CD4-positive, alpha-beta T cell (primary cell): ENCODE measurements at regions not wholly inside any gene's neighbourhood (a gene's known extent, or its start where the extent isn't known, plus 50 kb on each side); places are given as distances from the start of the nearest gene placed in this dataset.

Source experiments
- ATAC-seq: fragments of 200-7000 bp; cut with Tn5 transposase; one replicate; pipeline ENCODE4 v1.10.0; 2022; ENCODE audit warnings: mild to moderate bottlenecking; ENCODE audit not compliant: poor library complexity
- CTCF ChIA-PET: fragments of 350-600 bp; sonication (Branson Sonifier 250); formaldehyde crosslinking; loops from one replicate; lab custom pipeline; 2021; ENCODE audit warnings: antibody characterized with exemption, inconsistent platforms; lab: Charles Lee
- POLR2A ChIA-PET: fragments of 350-600 bp; sonication (Branson Sonifier 250); formaldehyde crosslinking; loops from one replicate; lab custom pipeline; 2021; ENCODE audit warnings: antibody characterized with exemption, inconsistent platforms; lab: Charles Lee
- DNase-seq, 14 experiments: peaks; one replicate each; pipeline ENCODE4 v3.0.0-alpha.2; 2013 to 2020; ENCODE audit warnings: mixed read lengths in 2 of 14
- H3K27ac ChIP-seq, 2 donors: one replicate each; pipeline versions ENCODE4 v1.5.1 to v1.7.0; 2013; ENCODE audit warnings: low read length in 2 of 2, low read depth in 1 of 2, mild to moderate bottlenecking in 1 of 2
- H3K27me3 ChIP-seq, 2 experiments: 1 replicate in 1 of 2; 2 replicates in 1 of 2; pipeline versions ENCODE4 v1.6.1 to v1.7.0; 2013; ENCODE audit warnings: low read length in 2 of 2, control low read depth in 1 of 2, mild to moderate bottlenecking in 1 of 2, moderate library complexity in 1 of 2; ENCODE audit not compliant: insufficient read depth in 2 of 2, control insufficient read depth in 1 of 2
- H3K36me3 ChIP-seq: one replicate; pipeline ENCODE4 v1.6.1; 2013; ENCODE audit warnings: low read length, control low read depth; ENCODE audit not compliant: insufficient read depth
- H3K4me1 ChIP-seq: one replicate; pipeline ENCODE4 v1.6.1; 2013; ENCODE audit warnings: low read length, control low read depth; ENCODE audit not compliant: insufficient read depth
- H3K4me3 ChIP-seq: one replicate; pipeline ENCODE4 v1.5.1; 2013; ENCODE audit warnings: mild to moderate bottlenecking, low read length, moderate library complexity
- H3K9me3 ChIP-seq, 2 experiments: 1 replicate in 1 of 2; 2 replicates in 1 of 2; pipeline versions ENCODE4 v1.6.1 to v1.7.0; 2013; ENCODE audit warnings: low read length in 2 of 2, mild to moderate bottlenecking in 2 of 2, control low read depth in 1 of 2, moderate library complexity in 1 of 2; ENCODE audit not compliant: control insufficient read depth in 1 of 2, insufficient read depth in 1 of 2
- H3K27ac Mint-ChIP-seq: one replicate; pipeline ENCODE4 v1.8.0; 2020; ENCODE audit warnings: mixed read lengths
- H3K27me3 Mint-ChIP-seq: one replicate; pipeline ENCODE4 v1.8.0; 2021; ENCODE audit warnings: mixed read lengths
- H3K36me3 Mint-ChIP-seq: one replicate; pipeline ENCODE4 v1.8.0; 2021; ENCODE audit warnings: low read depth, mixed read lengths
- H3K4me1 Mint-ChIP-seq: one replicate; pipeline ENCODE4 v1.8.0; 2021; ENCODE audit warnings: low read depth, mixed read lengths
- H3K4me3 Mint-ChIP-seq: one replicate; pipeline ENCODE4 v1.8.0; 2020; ENCODE audit warnings: mild to moderate bottlenecking, mixed read lengths
- H3K9me3 Mint-ChIP-seq: one replicate; pipeline ENCODE4 v1.8.0; 2020; ENCODE audit warnings: mixed read lengths
- CTCF ChIP-seq: fragments of 200-600 bp; IDR thresholded peaks from one replicate; pipeline ENCODE4 v1.8.0; 2022; ENCODE audit warnings: antibody characterized with exemption, mild to moderate bottlenecking
- intact Hi-C, 2 experiments: fragments of 100-400 bp; cut with DNase I in 1 of 2; cut with micrococcal nuclease in 1 of 2; formaldehyde crosslinking; loops; one replicate each; pipeline versions ENCODE4 v1.15.1 to v1.9.0; 2023 to 2025; cut with DNase I, micrococcal nuclease

- H3K4me3 Mint-ChIP-seq = no peak overlapping the region
- H3K27ac Mint-ChIP-seq = no peak overlapping the region
- H3K27ac ChIP-seq = no peak overlapping the region
- no peaks in the 10 kb centered on the region for H3K27me3 Mint-ChIP-seq
- H3K4me3 ChIP-seq = no peak overlapping the region
- ATAC-seq = no peak
- TF ChIP-seq CTCF = no peak
- H3K4me1 ChIP-seq = no peaks in the 10 kb centered on the region
- no peaks in the 10 kb centered on the region for H3K27me3 ChIP-seq
- no peaks in the 10 kb centered on the region for H3K9me3 ChIP-seq
- no peaks in the 10 kb centered on the region for H3K9me3 Mint-ChIP-seq
- ChIA-PET CTCF (no interaction called here), POLR2A (no interaction called here)
- H3K36me3 ChIP-seq = no peaks in the 10 kb centered on the region
- H3K36me3 Mint-ChIP-seq = no peaks in the 10 kb centered on the region
- intact Hi-C loops = no loop called here
- H3K4me1 Mint-ChIP-seq = no peaks in the 10 kb centered on the region
- DNase-seq = no peak
These were observed 1619.6 kb upstream of the LRRTM3 start for GRCh38 chr10:65306201-65306600.

GRCh38 chr10:65312876-65313275, 1613.0 kb upstream of the LRRTM3 start:
- DNase-seq = no peak

GRCh38 chr10:65313406-65313805, 1612.4 kb upstream of the LRRTM3 start:
- ChIA-PET POLR2A (no interaction called here), CTCF (no interaction called here)
- Histone ChIP-seq H3K4me3 (no peak overlapping the region), H3K4me1 (no peaks in the 10 kb centered on the region), H3K27ac (no peak overlapping the region), H3K9me3 (no peaks in the 10 kb centered on the region), H3K27me3 (no peaks in the 10 kb centered on the region), H3K36me3 (no peaks in the 10 kb centered on the region)
- intact Hi-C loops = no loop called here
- Mint-ChIP-seq H3K36me3 (no peaks in the 10 kb centered on the region), H3K4me3 (no peak overlapping the region), H3K4me1 (no peaks in the 10 kb centered on the region), H3K9me3 (peaks cover 4% of the 10 kb centered on the region), H3K27me3 (no peaks in the 10 kb centered on the region), H3K27ac (no peak overlapping the region)
- DNase-seq (no peak), ATAC-seq (no peak)
- no peak for TF ChIP-seq CTCF

More at GRCh38 chr10:65312876-65313275, 1613.0 kb upstream of the LRRTM3 start:
- no peaks in the 10 kb centered on the region for H3K4me1 Mint-ChIP-seq
- H3K27me3 Mint-ChIP-seq = no peaks in the 10 kb centered on the region
- Histone ChIP-seq H3K36me3 (no peaks in the 10 kb centered on the region), H3K27me3 (no peaks in the 10 kb centered on the region), H3K27ac (no peak overlapping the region), H3K4me1 (no peaks in the 10 kb centered on the region), H3K4me3 (no peak overlapping the region), H3K9me3 (no peaks in the 10 kb centered on the region)
- TF ChIP-seq CTCF = no peak
- no peaks in the 10 kb centered on the region for H3K36me3 Mint-ChIP-seq
- ChIA-PET CTCF (no interaction called here), POLR2A (no interaction called here)
- no peak overlapping the region for H3K4me3 Mint-ChIP-seq
- intact Hi-C loops = no loop called here
- H3K27ac Mint-ChIP-seq = no peak overlapping the region
- no peak for ATAC-seq
- peaks cover 4% of the 10 kb centered on the region for H3K9me3 Mint-ChIP-seq
